ENCODE measurements at regions not wholly inside any gene's neighbourhood (a gene's known extent, or its start where the extent isn't known, plus 50 kb on each side); places are given as distances from the start of the nearest gene placed in this dataset.

DNA sequence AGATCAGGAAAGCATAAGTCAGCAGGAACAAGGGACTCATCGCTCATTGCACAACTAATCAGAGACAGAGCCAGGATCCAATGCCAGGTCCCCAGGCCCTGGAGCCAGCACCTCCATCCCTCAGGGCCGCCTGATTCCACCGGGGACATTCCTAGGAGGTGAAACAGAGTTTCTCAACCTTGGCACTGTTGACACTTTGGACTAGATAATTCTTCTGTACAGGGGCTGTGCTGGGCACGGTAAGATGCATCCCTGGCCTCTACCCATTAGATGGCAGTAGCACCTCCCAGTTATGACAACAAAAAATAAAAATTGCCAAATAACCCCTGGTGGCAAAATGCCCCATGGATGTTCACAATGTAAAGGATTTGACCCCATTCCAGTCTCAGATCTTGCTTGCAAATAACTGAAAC lies 127.7 kb downstream of the MTHFS start:
- ATAC-seq (ENCODE audit: low FRiP score) (no peak), DNase-seq (ENCODE audit: low spot score) (no peak)
- TF ChIP-seq, protein P1, sequence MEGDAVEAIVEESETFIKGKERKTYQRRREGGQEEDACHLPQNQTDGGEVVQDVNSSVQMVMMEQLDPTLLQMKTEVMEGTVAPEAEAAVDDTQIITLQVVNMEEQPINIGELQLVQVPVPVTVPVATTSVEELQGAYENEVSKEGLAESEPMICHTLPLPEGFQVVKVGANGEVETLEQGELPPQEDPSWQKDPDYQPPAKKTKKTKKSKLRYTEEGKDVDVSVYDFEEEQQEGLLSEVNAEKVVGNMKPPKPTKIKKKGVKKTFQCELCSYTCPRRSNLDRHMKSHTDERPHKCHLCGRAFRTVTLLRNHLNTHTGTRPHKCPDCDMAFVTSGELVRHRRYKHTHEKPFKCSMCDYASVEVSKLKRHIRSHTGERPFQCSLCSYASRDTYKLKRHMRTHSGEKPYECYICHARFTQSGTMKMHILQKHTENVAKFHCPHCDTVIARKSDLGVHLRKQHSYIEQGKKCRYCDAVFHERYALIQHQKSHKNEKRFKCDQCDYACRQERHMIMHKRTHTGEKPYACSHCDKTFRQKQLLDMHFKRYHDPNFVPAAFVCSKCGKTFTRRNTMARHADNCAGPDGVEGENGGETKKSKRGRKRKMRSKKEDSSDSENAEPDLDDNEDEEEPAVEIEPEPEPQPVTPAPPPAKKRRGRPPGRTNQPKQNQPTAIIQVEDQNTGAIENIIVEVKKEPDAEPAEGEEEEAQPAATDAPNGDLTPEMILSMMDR (IDR thresholded peaks at IDR 0.05), result no peak

DNA sequence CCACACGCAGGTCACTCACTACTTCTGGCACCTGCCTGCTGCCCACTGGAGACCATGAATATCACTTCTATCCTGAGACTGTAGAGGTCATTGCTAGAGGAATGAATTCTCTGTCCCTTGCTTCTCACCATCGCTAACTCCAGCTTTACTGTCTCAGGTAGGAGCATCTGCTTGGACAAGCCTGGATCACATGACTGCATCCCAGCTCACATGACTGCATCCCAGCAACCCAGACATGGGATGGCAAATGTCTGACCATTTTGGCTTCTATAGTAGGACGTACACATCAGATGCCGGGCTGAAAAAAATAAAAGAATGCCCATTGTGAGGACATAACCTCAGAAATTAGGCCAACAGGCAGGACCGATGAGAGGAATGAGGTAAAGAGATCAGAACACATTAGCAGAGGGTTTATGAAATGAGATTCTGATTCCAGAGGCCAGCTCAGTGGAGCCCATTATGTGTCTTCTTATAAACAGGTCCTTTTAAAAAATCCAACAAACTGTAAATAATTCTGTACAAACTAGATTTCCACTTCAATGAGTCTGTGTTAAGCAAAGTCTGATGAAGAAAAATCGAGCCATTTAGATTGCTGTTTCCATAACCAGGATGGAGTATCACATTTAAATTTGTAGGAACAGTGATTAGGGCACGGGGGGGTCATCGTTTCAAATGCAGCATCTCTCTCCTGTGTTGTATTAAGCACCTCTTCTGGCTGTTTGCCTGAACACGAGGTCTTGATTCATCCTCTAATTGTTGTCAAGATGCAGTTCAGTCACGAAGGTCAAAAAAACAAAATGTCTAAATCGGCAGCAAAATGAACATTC lies 126.7 kb downstream of the MTHFS start:
- ATAC-seq (ENCODE audit: low FRiP score), result no peak
- TF ChIP-seq, protein P1 (IDR thresholded peaks at IDR 0.05), result no peak
- no peak for DNase-seq (ENCODE audit: low spot score)

DNA sequence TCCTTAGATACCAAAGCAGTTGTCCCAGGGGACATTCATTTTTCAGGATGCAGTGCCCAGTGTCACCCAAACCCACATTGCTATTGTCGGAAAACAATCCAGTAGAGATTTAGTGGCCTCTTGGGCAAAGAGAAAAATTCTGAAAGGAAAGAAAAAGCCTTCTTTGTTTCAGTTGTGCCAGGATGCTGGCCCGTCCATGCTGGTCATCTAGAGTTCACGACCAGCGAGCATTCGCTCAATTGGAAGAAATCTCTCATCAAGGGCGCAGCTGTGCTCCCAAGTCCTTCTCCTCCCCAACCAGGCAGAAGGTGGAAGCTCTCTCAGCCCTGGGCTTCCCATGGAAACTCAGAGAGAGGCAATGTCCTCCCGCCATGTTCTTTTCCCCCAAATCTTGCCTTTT lies 123.7 kb downstream of the MTHFS start:
- ATAC-seq (ENCODE audit: low FRiP score), result no peak
- no peak for DNase-seq (ENCODE audit: low spot score)
- TF ChIP-seq, protein P1 (IDR thresholded peaks at IDR 0.05), result no peak

DNA sequence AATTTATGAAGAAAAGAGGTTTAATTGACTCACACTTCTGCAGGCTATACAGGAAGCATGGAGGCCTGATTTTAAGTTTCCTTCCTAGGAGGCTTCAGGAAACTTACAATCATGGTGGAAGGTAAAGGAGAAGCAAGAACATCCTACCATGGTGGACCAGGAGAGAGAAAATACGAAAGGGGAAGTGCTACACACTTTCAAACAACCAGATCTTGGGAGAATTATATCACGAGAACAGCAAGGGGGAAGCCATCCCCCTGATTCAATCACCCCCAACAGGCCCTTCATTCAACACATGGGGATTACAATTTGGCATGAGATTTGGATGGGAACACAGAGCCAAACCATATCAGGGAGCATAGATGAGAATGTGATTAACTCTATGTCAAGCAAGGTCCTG lies 121.0 kb downstream of the MTHFS start:
- ATAC-seq (ENCODE audit: low FRiP score), result no peak
- DNase-seq (ENCODE audit: low spot score), result no peak
- TF ChIP-seq, protein P1 (IDR thresholded peaks at IDR 0.05), result no peak

DNA sequence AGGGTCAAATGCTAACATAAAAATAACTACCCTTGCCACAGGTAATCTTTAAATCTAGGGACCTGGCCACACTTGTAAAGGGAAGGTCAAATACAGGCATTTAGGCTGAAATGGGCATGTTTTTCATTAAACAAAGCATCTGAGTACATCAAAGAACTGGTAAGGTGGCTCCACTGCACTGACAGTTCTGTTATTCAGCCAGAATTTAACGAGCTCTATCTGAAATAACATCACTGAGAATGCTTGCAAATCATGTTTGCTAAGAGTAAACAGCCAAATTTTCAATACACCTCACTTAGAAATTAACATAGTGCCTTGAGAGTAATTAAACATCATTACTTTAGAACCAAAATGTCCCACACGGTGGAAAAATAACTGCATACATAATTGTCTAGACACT lies 118.9 kb downstream of the MTHFS start:
- TF ChIP-seq, protein P1 (IDR thresholded peaks at IDR 0.05), result no peak
- no peak for DNase-seq (ENCODE audit: low spot score)
- ATAC-seq (ENCODE audit: low FRiP score), result no peak

DNA sequence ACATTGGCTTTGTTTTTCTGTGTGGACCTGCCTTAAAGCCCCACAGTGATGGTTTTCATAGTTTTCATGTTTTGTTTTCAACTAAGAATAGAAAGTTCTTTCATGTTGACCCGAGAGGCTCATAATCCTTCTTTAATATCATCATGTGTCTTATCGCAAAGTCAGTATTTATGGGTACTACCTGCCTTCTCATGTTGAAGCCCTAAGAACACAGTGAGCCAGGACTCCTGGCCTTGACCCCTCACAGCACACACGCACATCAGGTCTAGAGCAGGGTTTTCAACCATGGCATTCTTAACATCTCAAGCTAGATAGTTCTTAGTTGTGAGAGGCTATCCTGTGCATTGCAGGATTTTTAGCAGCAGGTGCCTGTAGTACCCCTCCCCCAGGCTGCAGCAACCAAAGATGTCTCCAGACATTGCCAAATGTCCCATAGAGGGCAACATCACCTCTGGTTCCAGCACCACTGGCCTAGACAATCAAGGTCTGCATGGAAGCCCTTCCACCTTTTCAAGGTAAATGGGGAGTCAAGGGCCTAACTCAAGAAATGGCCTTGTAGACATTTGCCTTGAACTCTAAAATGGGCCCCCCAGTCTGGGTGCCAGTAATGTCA lies 118.3 kb downstream of the MTHFS start:
- no peak for ATAC-seq (ENCODE audit: low FRiP score)

More for the DNA sequence above, 118.3 kb downstream of the MTHFS start:
- TF ChIP-seq, protein P1 (IDR thresholded peaks at IDR 0.05), result no peak
- DNase-seq (ENCODE audit: low spot score), result no peak
